G401.6 (cell line): ENCODE measurements at regions not wholly inside any gene's neighbourhood (a gene's known extent, or its start where the extent isn't known, plus 50 kb on each side); places are given as distances from the start of the nearest gene placed in this dataset.

ENCODE experiments used
- FAIRE-seq: peaks from 2 replicates; lab custom pipeline; 2012; peaks lifted over from hg19 to GRCh38; lab: Jason Lieb, UNC

DNA sequence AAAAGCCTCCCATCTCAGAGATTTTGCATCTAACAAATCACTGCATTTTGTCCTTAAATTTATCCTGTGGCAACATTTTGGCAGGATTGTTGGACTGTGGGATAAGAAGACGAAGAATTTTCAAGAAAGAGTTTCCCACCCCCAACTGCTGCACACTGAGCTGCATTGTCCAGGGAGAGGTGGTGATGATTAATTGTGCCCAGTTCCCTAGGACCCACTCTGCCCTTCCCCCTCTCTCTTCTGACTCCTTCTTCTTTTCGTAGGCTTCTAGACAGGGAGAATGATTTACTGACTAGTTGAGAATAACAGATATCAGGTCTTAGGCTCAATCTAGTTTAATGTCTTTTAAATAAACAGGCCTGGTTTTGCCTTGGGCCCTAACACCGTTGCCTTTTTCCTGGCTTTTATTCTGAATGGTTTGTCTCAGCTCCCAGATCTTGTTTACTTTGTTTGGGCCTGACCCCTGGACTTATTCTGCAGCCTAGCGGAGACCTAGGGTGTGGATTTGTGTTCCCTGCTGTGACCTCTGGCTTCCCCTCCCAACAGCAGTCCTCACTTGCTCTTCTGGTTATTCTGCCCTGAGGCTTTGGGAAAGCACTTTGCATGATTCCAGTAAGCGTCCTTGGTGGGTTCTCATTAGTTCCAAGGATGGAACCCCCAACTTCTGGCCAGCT lies 233.3 kb downstream of the INSIG2 start:
- FAIRE-seq: no peak

DNA sequence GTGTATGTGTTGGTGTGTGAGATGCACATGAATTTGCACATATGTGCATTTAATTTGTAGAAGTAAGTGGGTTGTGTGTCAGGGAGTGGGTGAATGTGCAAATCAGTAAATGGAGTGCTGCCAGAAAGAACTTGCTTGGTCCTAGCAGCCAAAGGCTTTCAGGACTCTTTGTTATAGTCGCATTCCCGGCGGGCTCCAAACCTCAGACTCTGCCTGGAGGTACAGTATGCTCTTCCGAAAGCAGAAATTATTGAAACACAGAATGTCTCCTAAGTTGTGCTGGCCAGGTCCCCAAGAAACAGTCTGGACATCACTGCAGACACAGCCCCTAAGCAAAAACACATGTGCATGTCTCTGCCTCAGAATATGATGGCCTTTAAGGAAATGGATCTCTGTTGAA lies 232.4 kb downstream of the INSIG2 start:
- no peak for FAIRE-seq

DNA sequence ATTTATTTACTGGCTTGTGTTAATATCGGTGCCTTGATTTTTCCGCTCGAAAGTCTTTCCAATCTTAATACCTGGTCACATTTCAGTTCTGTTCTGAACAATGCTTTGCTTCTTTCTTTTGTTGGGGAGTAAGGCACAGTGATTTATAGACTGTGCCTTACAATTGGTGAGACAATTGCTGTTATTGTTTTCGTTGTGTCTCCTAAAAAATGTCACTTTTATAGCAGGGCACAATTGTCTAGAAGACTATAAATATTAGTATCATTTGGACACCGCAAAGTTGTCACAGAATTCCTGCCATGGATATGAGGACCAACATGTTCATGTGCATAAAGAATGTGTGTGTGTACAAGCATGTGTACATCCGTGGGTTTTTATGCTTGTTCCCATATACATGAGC lies 231.9 kb downstream of the INSIG2 start:
- no peak for FAIRE-seq

DNA sequence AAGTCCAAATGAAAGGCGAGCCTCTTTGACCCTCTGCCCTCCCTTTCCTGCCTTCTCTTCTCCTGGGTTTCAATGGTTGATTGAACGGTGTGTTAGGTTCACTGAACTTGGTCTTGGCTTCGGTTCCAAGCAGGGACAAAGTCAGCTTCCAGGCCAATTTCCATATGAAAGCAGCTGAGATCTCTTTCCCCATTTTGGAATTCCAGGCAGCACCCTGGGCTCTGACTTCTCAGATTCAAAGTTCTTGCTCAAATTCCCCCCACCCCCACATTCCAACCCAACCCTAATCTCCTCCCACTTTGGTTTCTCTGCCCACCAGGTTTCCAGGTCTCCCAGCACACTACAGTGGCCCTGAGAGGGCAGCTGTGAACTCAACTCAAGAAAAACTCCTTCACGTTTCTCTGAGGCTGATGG lies 231.0 kb downstream of the INSIG2 start:
- FAIRE-seq: no peak

DNA sequence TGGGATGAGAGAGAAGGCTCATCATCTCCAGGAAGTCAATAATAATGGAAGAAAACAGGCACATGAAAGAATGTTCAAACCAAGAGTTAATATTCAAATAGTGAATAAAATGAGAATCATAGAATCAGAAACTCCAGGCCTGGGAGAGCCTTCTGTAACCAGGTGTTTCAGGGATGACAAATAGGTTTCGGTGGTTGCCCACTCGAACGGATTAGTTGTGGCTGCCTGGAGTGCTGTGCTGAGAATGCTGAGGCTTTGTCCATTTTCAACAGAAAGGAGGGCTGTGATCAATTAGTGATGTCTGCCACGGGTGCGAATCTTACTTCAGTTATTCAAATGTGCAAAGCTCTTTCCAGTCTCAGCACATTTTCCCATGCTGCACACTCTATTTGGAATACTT lies 227.3 kb downstream of the INSIG2 start:
- FAIRE-seq: no peak

DNA sequence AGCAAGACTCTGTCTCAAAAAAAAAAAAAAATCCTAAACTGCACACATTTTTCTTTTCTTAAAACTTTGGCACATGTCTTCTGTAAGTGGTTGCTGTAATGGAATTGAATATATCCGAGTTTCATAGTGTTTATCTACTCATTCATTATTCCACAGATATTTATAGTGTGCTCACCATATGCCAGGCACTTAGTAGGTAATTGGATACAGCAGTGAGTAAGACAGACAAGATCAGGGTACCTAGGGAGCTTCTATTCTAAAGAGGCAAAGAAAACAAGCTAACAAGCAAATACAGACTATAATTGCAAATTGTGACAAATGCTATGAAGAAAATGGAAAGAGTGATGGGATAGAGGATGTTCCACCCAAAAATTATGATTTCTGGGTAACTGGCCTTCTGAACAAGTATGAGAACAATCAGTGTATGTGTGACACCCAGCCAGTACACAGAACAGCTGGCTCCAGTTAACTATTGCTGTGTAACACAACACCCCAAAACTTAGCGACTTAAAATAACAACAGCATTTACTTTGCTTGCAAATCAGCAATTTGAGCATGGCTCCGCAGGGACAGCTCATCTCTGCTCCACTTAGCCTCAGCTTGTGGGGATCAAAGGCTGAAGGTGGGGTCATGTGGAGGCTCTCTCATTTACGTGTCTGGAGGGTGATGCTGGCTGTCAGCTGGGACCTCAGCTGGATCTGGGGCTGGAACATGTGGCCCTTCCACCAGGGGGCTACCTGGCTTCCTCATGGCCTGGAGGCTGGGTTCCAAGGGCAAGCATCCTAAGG lies 224.9 kb downstream of the INSIG2 start:
- no peak for FAIRE-seq

DNA sequence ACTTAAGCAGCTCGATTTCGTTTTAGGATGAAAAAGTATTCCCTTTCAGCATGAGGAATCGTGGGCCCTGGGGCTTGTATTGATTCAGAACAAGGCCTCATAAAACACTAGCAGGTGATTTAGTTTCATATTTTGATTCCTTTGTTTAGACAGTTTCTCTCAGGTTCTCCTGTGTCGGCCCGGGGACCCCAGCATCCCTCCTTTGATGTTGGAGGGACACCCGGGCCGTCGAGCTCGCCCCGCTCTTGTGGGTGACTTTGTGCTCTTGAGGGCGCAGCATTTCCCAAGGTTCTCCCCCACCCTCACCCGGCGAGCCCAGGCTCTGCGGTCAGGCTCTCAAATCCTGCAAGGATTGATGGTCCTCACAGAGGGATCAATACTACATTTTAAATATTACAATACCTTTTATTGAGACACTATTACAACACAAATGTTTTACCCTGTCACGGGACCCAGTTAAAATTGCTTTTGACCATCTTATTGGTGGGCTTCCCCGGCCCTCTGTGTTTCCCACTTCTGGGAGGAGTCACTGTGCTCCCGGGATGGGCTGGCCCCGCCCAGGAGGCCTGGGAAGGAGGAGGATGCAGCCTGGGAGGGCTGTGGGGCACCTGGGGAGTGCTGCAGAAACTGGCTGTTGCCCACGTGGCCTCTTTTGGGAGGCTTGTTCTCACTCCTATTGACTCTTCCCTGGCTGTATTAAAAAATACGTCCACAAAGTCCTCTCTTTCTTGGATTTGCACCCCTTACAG lies 222.6 kb downstream of the INSIG2 start:
- FAIRE-seq: no peak

DNA sequence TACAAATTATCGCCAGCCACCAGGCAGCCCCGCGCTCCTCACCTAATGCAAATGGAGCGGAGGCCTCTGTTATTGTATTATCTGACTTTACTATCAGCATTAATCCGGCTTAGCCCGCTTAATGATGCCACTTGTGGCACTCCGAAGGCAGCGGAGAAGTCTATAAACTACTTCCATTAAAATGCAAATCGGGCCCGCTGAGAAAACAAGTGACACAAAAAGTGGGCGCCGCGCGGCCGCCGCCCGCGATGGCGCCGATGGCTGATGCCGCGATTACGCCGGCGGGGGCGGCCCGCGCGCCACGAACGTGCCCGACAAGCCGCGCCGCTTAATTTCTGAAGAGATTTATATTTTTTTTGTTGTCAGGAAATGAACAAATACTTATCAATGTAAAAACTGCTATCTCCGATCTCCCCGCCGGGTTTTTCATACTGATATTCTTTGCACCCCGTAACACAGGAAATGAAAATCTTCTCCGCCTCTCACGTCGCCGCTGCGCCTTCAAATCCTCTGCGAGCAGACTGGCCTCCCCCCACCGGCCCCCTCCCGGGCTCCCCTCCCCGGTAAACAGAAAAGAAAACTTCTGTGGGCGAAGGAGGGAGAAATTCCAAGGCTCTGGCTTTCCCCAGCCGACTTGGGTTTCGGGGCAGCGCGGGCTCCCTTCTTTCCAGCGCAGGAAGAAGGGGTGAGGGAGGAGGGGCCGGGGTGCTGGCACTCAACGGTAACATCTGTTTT lies 221.8 kb downstream of the INSIG2 start:
- no peak for FAIRE-seq

DNA sequence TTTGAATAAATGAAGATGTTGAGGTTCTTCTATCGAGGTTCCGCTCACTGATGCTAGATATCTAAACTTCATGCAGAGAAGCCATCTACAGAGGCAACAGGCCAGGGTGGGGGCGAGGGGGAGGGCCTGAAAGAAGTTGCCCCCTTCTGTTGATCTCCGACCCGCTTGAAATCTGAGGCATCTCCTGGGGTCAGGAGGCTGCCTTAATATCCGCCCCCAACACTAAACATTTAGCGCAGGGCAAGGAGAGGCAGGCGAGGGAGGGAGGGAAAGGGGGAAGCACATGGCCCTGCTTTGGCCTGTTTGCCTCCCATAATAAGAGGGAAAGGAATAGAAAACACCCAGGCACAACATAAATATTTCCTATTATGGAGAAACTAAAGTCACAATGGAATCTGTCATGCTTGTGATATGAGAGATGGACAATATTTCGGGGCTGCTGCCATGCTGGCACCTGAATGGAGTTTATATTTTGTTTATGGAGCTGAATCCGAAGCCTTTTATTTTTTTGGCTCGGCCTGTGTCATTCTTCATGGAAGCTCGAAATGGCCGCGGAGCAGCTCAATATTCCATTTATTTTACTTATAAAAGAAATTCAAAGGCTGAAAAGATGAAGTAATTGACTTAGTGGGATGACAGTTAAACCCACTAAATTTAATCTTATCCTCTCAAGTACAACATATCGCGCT lies 221.1 kb downstream of the INSIG2 start:
- no peak for FAIRE-seq

DNA sequence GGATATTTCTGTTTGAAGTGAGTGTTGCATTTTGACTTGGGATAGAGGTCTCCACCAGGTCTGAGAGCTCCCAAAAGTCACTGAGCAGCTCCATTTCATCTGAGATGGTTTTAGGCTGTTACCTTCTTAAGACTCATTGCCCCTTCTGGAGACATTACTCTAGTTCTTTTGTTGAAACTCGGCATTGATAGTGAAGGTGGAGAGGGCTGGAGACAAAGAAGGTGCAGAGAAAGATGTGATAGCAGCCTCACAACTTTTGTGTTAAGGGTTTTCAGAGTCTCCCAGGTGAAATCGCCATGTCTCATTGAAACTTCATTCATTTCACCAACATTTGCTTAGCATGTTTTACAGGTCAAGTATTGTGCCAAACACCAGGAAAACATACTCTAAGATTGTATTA lies 219.6 kb downstream of the INSIG2 start:
- FAIRE-seq: no peak

DNA sequence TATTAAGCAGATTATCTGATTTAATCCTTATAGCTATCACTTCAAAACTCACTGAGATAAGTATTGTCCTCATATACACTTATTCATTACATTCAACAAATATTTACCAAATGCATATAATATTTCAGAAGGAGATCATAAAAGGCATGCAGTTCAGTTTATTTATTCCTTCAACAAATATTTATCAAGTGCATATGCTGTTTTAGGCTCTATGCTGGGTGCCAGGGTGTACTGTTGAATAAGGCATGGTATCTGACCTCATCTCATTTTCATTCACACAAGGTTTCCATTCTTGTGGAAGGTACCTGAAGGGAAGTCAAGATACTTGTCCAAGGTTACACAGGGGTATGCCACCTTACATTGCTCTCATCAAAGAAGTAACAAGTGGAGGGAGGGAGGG lies 213.0 kb downstream of the INSIG2 start:
- no peak for FAIRE-seq

DNA sequence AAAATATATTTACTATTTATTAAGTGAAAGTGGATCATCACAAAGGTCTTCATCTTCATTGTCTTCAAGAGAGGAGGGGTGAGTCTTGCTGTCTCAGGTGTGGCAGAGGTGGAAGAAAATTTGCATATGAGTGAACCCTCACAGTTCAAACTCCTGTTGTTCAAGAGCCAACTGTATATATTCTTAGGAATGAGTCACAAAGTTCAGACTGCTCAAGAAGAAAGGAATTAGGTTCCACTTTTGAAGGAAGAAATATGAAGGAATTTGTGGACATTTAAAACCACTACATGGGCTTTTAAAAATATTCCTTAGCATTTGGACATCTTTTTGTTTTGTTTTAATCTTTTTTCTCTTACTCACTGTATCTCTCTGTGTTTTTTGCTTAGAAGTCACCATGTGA lies 212.6 kb downstream of the INSIG2 start:
- no peak for FAIRE-seq

DNA sequence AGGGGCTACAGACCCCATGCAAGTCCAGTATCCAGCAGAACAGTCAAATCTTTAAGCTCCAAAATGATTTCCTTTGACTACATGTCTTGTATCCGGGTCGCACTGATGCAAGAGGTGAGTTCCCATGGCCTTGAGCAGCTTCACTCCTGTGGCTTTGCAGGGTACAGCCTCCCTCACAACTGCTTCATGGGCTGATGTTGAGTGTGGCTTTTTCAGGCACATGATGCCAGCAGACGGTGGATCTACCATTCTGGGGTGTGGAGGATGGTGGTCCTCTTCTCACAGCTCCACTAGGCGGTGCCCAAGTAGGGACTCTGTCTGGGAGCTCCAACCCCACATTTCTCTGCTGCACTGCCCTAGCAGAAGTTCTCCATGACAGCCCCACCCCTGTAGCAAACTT lies 208.4 kb downstream of the INSIG2 start:
- no peak for FAIRE-seq

DNA sequence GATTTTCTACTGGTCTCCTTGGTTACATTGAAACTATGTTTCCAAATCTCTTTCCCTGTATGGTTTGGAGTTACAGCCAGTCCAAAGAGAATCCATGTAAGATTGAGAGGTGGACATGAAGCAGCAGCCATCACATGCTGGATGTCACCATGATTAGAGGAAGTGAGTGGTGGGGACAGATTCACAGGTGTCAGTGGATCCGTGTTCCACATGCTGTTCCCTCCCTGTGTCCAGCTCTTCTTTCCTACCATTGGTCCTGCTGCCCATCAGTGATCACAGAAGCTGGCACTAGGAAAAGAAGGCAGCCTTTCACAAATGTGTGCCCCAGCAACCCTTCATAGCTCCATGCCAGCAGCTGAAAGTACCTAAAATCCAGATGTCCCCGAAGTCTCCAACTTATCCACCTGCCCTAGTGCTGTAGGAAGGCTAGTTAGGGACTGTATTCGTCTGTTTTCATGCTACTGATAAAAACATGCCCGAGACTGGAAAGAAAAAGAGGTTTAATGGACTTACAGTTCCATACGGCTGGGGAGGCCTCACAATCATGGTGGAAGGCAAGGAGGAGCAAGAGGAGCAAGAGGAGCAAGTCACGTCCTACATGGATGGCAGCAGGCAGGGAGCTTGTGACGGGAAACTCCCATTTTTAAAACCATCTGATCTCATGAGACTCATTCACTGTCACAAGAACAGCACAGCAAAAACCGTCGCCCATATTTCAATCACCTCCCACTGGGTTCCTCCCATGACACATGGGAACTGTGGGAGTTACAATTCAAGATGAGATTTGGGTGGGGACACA lies 207.5 kb downstream of the INSIG2 start:
- no peak for FAIRE-seq

DNA sequence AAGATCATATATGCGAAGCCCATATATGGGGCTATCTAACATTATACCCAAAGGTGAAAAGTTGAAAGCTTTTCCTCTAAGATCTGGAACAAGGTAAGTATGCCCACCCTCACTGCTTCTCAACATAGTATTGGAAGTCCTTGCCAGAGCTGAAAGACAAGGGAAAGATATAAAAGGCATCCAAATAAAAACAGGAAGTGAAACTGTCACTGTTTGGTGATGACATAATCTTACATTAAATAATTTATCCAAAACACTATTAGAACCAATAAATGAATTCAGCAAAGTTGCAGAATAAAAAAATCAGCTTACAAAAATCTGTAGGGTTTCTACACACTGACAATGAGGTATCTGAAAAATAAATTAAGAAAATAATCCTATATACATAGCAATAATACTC lies 205.8 kb downstream of the INSIG2 start:
- no peak for FAIRE-seq

DNA sequence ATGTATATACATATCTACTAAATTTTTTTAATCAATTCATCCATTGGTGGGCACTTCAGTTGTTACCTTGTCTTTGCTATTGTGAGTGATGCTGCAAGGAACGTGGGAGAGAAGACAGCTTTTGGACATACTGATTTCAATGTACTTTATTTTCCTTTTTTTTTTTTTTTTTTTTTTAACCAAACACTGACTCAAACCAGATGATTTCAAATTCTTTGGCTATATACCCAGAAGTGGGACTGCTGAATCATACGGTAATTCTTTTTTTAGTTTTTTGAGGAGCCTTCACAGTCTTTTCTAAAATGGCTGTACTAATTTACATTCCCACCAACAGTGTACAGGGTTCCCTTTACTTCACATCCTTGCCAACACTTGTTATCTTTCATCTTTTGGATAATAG lies 204.7 kb downstream of the INSIG2 start:
- no peak for FAIRE-seq

DNA sequence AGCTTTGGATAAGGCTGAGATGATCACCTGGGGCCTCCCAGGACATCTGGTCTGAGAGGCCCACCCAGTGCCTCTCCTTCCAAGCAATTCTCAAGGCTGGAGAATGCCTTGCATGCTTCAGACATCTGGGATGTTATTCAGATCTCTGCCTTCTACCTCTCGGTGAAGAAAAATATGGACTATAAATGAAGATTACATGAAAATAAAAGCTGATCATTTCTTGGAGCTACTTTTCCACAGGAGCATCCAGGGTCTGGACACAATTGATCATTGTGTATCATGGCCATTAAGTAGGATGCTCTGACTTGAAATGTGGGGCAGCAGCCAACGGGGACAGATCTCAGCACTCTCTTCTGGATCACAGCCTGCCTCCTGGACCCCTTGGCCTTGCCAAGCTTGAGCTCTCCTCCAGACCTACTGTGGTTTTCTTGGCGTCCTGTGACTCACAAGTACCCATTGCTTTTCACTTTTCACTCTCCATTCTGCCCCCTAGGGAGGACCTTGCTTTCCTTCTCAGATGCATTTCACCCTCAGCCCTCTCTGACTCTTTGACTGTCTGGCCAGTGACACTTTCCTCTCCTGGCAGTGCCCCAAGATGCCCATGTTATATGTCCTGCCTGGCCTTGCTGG lies 203.1 kb downstream of the INSIG2 start:
- no peak for FAIRE-seq

DNA sequence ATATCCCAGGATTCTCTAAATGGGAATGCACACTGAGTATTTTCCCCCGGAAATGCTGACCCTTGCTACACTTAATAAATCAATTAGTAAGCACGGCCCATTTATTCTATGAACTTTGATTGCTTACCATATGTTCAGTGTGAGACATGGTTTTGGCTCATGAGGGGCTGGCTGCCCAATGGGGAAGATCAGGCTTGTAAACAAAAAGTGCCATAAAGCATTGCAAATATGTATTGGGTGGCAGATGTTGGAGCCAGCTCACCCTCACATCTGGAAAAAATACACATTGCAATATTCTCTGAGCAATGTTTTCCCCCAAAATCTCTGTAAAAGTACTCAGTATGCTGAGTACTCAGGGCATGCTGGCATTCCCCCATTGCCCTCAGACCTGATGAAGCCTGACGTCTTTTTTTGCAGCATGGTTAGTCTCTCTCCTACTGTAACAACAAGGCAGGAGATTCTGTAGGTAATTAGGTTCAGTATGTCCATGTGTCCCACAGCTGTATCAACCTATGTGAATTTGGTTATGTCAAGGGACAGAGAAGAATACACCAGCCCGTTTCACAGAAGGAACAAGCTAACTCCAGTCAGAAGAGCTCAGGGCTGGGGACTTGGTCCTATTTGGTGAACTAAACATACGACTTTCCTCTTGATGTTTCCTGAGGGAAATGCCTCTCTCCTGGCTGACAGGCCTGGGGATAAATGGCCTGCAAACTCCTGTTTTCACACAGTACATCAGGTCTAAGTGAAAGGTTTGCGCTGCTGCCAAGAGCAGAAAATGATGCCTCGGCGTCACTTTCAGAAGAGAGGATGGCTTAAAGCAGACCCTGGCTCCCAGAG lies 202.4 kb downstream of the INSIG2 start:
- no peak for FAIRE-seq

DNA sequence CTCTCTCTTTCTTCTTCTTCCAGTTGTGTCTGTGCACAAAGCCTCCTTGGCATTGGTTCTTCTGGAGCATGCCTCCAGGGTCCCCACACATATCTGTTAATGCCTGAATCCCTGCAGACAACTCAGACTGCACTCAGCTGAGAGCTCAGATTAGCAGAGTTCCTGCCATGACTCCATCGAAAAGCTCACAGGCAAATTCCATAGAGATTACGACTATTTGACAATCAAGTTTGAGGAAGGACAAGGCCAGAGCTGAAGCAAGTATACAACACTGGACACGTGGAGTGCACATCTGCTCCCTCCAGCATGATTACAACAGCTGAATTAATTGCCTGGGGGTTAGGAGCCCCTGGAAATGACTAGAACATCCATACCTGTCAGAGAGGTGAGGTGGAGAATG lies 190.7 kb downstream of the INSIG2 start:
- FAIRE-seq: no peak

DNA sequence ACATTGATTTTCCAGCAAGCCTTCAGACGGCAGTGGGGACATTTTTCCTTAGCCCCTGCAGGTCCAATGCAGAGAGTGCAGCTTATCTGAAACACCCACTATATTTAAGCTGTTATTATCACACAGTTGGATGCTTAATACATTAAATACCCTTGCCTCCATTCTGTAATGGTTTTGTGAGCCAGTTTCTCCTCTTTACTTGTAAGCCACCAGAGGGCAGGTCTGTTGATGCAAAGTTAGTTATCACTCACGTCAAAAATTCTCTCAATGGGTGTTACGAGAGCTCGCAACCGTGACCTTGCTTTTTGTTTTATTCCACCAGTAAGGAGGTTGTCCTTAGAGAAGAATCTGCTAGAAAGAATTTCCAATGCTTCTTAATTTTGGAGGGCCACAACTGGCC lies 189.8 kb downstream of the INSIG2 start:
- no peak for FAIRE-seq
